Right hindlimb (tissue), 1 donor: ENCODE measurements at regions not wholly inside any gene's neighbourhood (a gene's known extent, or its start where the extent isn't known, plus 50 kb on each side); places are given as distances from the start of the nearest gene placed in this dataset.
"Not testable (repeated sequence)": the region's sequence is repeated elsewhere in the genome, so short reads cannot be mapped to it uniquely, and the experiment has no call there.

ENCODE experiments used
- DNase-seq: peaks from one replicate; pipeline ENCODE4 v3.0.0-alpha.2; 2018

GRCh38 chr10:111612273-111612672 lies 535.4 kb downstream of the ADRA2A start:
- DNase-seq = no peak

GRCh38 chr10:111634191-111634590 lies 549.4 kb downstream of the GPAM start:
- no peak for DNase-seq

- DNase-seq = no peak
Measured at GRCh38 chr10:111646021-111646420, 537.5 kb downstream of the GPAM start.

- DNase-seq = no peak
Measured at GRCh38 chr10:111648046-111648445, 535.5 kb downstream of the GPAM start.

DNA sequence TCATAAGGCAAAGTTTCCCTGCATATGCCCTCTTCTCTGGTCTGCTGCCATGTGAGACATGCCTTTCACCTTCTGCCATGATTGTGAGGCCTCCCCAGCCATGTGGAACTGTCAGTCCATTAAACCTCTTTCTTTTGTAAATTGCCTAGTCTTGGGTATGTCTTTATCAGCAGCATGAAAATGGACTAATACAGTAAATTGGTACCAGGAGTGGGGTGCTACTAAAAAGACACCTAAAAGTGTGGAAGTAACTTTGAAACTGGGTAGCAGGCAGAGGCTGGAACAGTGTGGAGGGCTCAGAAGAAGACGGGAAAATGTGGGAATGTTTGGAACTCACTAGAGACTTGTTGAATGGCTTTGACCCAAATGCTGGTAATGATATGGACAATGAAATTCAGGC lies 534.5 kb downstream of the GPAM start:
- DNase-seq = not testable (repeated sequence)

GRCh38 chr10:111650088-111650487 lies 533.5 kb downstream of the GPAM start:
- no peak for DNase-seq

DNA sequence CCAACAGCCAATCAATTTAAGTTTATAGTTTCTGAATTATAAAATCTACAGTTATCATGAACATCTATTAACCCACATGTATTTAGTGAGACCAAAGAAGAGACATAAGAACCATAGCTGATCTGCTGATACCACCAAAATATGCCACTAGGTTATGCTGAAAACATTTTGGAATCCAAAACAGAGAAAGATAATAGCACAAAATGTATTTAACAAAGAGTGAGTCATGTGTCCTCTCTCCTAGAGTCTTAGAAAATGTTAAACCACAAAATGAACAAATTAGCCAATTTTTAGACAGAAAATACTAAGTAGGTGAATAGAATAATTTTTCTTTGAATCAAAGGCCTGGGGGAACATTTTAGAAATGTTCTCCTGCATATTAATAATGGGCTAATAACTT lies 527.5 kb downstream of the GPAM start:
- no peak for DNase-seq

GRCh38 chr10:111677759-111678158 lies 505.8 kb downstream of the GPAM start:
- no peak for DNase-seq

DNA sequence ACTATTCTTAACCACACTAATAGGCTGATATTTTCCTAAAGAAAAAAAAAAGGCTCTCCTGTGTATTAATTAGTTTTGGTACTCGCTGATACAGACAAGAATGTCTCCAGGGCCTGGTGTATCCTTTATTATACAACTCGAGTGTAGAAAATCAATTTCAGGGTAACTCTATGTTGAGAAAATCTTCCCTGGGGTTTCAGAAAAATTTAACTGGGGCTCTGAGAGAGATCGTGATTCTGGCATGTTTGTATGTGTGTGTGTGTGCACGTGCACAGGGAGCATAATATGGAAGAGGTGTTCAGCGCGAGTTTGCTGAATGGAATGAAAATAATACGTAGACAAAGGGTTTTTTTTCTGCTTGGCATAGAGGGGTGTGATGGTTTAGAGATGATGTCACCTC lies 496.8 kb downstream of the GPAM start:
- DNase-seq = no peak

- DNase-seq = no peak
Measured at GRCh38 chr10:111698711-111699110, 484.9 kb downstream of the GPAM start.

DNA sequence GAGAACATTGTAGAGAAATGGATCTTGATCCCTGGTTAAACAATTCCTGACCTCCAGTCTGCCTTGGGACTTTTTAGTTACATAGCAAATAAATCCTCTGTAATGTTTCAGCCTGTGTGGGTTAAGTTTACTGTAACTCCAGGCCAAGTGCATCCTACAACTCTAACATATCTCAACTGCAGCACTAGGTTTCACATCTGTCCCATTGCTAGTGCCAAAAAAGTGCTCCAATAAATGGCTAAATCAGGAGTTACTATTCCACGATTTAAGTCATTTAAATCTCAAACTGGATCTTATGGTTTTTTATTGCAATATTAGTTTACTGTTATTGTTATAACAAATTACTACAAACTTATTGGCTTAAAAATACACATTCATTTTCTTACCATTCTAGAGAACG lies 479.6 kb downstream of the GPAM start:
- DNase-seq = no peak

GRCh38 chr10:111705021-111705420 lies 478.5 kb downstream of the GPAM start:
- no peak for DNase-seq

DNA sequence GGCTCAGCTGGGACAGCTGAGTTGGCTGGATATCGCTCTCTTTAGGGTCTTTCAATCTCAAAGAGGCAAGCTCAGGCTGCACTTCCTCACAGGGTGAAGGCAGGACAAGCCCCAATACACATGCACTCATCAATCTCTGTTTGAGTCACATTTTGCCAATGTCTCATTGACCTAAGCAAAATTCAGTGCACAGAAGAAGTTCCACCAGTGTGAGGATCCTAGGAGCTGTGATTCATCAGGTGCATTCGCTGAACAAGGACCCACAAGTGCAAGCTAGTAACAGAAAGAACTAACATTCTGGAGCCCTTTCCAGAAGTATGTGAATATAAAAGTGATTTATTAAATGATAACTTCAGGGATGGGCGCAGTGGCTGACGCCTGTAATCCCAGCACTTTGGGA lies 477.2 kb downstream of the GPAM start:
- no peak for DNase-seq

DNA sequence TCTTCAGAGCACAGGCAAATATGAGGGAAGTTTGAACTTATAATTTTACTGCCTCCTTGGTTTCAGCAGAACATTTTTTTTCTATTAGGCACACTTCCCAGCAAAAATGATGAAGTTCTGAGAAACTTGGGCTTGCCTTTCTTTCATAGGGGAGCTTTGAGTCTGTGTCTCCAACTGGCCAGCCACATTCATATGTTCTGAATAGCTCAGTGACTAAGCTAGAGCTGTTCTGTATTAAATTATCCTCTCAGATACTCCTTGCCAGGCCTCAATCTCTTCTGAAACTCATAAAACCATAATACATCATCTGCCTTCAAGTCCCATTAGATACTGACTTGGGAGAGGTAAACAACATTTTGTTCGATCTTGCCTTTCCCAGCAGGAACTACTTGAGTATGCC lies 476.5 kb downstream of the GPAM start:
- no peak for DNase-seq

- no peak for DNase-seq
Measured at GRCh38 chr10:111709603-111710002, 474.0 kb downstream of the GPAM start.

DNA sequence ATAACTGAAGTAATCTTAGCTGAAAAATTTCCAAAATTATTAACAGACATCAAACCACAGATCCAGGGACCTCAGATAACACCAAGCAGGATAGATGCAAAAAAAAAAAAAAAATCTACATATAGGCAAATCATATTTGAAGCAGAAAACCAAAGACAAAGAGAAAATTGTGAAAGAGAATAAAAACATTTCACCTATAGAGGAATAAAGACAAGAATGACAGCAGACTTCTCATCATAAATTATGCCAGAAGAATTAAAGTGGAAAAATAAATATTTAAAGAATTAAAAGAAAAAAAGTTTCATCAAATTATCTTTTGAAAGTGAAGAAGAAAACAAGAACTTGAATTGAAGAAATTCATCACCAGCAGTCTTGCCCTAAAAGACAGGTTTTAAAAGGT lies 467.5 kb downstream of the GPAM start:
- no peak for DNase-seq

DNA sequence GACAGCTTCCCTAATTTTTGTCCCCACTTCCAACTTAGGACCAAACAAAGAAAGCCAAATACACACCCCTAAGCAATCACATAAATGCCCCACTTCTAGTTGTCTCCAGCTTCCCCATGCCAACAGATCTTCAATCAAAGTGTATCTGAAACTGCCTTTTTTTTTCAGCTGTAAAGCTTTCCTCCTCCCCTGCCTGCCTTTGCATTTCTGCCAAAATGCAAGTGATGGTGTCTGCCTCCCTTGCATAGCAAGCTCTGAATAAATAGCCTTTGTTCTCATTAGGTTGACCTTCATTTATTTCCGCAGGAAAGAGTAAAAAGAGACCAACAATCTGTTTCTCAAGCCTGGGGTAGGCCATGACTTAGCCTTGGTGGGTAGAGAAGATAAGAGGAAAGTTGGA lies 459.4 kb downstream of the GPAM start:
- no peak for DNase-seq

GRCh38 chr10:111725050-111725449 lies 458.5 kb downstream of the GPAM start:
- DNase-seq = no peak

DNA sequence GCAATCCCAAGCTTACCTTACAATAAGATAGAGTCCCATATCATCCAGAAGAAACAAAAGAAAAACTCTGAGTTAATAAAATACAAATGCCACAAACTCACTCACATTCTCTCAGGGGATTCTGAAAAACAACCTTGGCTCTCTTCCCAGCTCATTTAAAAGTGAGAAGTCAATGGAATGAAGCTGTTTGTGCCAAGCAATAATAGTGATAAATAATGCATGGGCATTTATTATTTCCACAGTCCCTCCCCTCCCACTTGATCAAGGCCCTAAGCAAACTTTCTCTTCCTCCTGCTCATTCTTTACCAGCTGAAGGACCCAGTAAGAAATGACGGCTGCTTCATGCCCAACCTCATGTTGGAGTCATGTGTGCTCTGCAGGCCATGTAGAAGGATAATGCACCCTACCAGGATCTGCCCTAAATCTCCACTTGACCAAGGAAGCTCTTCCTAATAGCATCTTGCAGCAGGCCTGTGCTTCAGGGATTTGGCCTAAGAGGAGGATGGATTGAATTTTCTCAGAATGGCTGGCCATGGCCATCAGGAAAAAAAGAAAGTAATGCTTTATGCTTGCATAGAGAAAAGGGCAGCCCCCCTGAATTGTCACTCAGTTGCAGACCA lies 451.3 kb downstream of the GPAM start:
- no peak for DNase-seq

DNA sequence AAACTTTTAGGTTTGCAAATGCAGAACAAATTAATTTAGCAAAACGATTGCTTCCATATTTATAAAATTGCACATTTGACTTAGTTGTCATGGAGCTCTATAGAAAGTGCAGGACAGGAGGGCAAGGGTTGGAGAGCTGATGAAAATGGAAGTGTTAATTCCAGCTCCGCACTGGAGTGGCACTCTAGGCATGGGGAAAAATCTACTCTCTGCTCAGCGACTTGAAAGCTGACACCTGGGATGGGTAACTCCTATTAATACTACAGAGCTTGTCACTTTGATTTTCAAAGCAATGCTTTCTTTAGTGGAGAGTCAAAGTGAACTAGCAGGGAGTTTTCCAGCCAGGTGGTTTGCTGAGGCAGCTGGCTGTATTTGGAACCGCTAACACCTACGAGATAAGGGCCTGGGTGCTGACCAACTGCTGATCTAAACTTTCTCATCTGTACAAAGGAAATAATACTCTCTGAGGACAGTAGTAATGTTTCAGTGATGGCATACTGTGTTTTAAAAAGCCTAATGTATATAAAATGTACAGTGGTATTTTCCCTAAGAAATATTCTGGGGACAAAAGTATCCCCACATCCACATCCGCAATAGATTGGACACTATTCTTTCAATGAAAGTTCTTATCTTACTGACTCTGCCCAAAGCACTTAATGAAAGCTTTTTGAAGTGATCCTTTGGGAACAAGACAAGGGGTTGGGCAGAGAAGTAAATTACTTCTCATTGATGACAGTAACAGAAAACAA lies 444.3 kb downstream of the GPAM start:
- no peak for DNase-seq

- no peak for DNase-seq
Measured at GRCh38 chr10:111739874-111740139, 443.8 kb downstream of the GPAM start.

- no peak for DNase-seq
Measured at GRCh38 chr10:111745982-111746381, 437.6 kb downstream of the GPAM start.

DNA sequence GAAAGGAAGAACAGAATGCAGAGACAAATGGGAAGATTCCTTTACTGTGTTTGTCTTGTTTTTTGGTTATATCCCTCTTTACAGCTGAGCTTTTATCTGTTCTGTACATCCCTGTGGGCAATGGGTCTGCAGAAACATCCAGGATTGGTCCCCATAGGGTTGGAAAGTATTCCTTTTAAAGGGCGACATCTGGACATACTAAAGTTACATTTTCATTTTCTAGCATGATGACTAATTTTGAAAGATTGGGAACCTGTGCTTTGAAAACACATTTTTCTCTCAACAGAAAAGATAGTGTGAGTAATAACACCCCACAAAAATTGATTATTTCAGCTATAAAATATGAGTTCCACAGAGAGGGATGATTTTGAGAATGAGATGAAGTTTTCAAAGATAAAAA lies 435.8 kb downstream of the GPAM start:
- DNase-seq = no peak

DNA sequence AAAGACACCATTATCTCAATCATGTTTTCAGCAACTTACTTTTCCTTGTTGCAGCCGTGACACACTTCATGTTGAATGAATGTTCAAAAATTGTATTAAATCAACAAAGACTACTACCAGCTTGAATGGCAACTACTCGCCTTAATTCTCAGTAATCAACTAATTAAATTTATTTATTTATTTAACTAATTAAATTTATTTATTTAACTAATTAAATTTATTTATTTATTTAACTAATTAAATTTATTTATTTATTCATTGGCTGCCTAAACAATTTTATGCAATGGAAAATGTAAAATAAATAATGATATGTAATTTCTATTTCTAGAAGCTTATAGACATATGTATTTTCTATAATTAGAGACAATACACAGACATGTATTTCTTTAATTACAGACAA lies 435.4 kb downstream of the GPAM start:
- DNase-seq = no peak

DNA sequence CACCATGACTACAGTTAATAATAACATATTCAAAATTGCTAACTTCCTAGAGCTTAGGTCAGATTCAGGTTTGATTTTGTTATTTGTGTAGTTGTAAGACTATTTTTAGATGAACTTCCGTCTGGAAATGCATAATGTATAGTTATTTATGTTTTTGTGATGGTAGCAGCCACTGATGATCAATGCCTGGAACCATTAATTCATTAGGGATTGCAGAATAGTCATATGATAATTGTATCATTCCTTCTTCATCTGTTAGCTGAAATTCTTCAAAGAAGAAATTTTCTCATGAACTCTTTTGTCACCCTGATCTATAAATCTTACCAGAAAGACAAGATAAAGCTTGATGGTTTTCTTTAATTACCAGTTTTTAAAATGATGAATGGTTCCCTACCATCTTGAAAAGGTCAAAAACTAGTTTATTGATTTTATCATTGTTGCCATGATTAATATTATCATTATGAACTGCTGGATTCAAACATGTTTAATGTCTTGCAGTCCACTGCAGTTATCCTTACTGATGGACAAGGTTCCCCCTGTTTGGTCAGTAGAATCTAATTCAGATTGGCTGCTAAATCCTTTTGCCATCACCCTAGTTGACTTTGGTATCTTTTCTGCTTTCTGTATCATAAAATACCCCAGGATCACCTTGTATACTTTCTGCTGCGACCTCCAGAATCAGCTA lies 433.3 kb downstream of the GPAM start:
- DNase-seq = no peak
